22Rv1 (cell line): ENCODE measurements at regions not wholly inside any gene's neighbourhood (a gene's known extent, or its start where the extent isn't known, plus 50 kb on each side); places are given as distances from the start of the nearest gene placed in this dataset.
"Not testable (repeated sequence)": the region's sequence is repeated elsewhere in the genome, so short reads cannot be mapped to it uniquely, and the experiment has no call there.

Source experiments
- H3K27ac ChIP-seq: fragments of 450-650 bp; 2 replicates; pipeline ENCODE4 v1.5.1; 2017
- ZFX ChIP-seq: fragments of 450-650 bp; IDR thresholded peaks from 2 replicates; pipeline ENCODE4 v1.6.1; 2017; ENCODE audit warnings: antibody characterized with exemption, borderline replicate concordance
- TF ChIP-seq, protein P1 (sequence below): fragments of 450-650 bp; IDR thresholded peaks from 2 replicates; pipeline ENCODE4 v1.5.1; 2017; ENCODE audit warnings: mild to moderate bottlenecking

DNA sequence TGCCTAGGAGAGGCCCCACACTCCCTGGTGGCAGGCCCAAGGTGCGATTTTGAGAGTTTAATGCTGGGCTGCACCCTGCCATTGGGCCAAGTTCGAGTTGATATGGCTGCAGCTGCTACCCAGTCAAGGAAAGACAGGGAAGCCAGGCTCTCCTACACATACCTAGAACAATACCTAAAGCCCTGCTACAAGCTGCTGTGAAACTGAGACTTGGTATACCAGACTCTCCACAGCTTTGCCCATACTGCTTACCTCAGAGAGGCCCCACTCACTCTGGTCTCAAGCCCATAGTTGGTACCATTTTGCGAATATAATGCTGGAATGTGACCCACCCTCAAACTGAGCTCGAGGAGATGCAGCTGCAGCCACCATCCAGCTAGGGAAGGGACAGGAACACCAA lies 147.7 kb upstream of the MAGEB2 start:
- no peak for TF ChIP-seq ZFX
- TF ChIP-seq, protein P1, sequence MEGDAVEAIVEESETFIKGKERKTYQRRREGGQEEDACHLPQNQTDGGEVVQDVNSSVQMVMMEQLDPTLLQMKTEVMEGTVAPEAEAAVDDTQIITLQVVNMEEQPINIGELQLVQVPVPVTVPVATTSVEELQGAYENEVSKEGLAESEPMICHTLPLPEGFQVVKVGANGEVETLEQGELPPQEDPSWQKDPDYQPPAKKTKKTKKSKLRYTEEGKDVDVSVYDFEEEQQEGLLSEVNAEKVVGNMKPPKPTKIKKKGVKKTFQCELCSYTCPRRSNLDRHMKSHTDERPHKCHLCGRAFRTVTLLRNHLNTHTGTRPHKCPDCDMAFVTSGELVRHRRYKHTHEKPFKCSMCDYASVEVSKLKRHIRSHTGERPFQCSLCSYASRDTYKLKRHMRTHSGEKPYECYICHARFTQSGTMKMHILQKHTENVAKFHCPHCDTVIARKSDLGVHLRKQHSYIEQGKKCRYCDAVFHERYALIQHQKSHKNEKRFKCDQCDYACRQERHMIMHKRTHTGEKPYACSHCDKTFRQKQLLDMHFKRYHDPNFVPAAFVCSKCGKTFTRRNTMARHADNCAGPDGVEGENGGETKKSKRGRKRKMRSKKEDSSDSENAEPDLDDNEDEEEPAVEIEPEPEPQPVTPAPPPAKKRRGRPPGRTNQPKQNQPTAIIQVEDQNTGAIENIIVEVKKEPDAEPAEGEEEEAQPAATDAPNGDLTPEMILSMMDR, result no peak

DNA sequence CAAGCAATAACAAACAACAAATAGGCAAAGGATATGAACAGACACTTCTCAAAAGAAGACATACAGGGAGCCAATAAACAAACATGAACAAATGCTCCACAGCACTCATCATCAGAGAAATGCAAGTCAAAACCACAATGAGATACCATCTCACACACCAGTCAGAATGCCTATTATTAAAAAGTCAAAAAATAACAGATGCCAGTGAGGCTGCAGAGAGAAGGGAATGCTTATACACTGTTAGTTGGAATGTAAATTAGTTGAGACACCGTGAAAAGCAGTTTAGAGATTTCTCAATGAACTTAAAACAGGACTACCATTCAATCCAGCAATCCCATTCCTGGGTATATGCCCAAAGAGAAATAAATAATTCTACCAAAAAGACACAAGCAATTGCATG lies 129.8 kb upstream of the MAGEB2 start:
- no peak for TF ChIP-seq ZFX
- TF ChIP-seq, protein P1, result no peak
- H3K27ac ChIP-seq, result no peak overlapping the region

More for the DNA sequence above, 147.7 kb upstream of the MAGEB2 start:
- H3K27ac ChIP-seq, result no peak overlapping the region

DNA sequence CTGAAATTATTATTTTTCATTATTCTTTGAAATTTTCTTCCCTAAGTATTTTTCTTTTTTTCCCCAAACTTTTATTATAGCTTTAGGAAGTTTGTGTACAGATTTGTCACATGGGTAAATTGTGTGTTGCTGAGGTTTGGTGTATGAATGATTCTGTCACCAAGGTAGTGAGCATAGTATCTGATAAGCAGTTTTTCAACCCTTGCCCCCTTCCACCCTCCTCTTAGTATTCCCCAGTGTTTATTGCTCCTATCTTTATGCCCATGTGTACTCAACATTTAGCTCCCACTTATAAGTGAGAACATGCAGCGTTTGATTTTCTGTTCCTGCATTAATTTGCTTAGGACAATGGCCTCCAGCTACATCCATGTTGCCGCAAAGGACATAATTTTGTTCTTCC lies 103.9 kb upstream of the MAGEB2 start:
- no peak overlapping the region for H3K27ac ChIP-seq
- TF ChIP-seq, protein P1, result no peak
- TF ChIP-seq ZFX, result no peak

DNA sequence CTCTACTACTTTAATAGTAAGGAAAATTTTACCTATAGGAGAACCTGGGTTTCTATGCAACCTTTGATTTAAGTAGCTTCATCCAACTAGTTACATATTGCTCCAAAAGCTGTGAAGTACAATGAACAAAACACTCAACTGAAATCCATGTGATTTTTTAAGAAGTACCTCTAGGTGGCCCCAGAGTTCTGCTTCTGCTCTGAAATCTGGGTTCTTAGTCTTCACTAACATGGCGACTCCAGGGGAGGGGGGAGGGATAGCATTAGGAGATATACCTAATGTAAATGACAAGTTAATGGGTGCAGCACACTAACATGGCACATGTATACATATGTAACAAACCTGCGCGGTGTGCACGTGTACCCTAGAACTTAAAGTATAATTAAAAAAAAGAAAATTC lies 73.4 kb upstream of the MAGEB2 start:
- TF ChIP-seq ZFX, result no peak
- TF ChIP-seq, protein P1, result peak; percentile 57
- no peak overlapping the region for H3K27ac ChIP-seq

DNA sequence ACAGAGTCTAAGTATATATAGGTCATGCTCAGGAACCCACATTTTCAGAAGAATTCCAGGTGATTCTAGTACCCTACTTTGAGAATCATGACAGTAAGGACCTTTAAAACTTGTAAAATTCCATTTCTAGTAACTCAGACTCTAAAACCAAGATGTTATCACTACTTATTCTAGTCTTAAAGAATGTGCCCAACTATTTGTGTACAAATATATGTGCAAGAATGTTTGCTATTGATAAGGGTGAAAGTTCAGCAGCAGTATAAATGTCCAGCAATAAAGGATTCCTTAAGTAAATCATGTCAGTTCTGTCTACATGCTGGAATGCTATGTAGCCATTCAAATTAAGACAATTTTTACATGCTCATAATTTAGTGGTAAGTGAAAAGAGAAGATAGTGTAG lies 71.1 kb upstream of the MAGEB2 start:
- H3K27ac ChIP-seq, result no peak overlapping the region
- no peak for TF ChIP-seq ZFX
- TF ChIP-seq, protein P1, result no peak

DNA sequence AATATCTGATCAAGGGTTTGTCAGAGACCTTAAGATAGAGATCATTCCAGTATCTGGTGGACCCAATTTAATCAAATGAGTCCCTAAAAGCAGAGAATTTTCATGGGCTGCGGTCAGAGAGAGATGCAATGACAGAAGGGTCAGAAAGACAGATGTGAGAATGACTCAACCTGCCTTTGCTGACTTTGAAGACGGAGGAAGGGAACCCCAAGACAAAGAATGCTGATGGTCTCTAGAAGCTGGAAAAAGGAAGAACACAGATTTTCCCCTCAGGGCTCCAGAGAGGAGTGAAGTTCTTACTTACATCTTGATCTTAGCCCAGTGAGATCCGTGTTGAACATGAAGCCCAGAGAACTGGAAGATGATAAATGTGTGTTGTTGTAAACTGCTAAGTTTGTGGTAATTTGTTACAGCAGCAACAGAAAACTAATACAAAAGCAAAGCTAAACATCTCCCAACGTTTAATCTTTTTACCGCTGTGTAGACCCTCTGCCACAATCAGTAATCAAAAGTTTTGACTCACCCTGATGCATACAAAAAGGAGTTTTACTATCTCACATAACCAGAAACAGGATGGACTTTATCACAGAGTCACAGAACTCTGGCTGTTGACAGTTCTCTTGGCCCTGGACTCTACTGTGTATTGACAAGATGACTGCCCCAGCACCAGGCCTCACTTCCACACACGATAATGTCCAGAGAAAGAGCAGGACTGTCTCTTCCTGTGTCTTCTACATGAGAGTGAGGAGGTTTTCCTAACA lies 70.2 kb upstream of the MAGEB2 start:
- H3K27ac ChIP-seq, result no peak overlapping the region
- TF ChIP-seq ZFX, result no peak
- TF ChIP-seq, protein P1, result no peak

DNA sequence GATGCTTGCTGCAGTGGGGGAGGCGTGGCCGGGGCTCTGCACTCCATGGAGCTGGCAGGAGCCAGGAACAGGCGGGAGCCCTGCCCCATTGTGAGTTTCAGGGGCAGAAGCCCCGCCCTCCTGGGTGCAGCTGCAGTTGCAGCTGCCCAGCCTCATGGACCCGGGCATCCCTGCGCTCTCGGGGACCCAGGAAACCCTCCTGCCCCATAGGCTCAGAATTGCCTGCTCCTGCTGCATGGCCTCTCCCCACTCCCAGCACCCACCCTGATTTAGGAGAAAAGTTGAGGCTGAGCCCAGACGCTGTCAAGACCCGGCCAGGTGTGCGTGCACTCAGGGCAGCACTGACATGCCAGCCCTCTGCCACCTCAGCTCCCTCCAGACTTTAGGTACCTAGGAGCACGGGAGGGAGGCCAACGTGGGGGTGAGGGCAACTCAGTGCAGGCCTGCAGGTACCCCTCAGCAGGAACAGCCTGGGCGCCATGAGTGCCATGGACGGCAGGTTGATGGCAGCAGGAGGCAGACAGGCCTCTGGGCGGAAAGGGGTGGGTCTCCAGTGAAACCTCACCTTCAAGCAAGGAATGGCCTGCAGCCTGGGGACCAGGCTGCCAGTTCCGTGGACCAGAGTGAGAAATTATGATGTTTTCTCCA lies 67.2 kb upstream of the MAGEB2 start:
- TF ChIP-seq, protein P1, result no peak
- TF ChIP-seq ZFX, result no peak
- H3K27ac ChIP-seq, result no peak overlapping the region

DNA sequence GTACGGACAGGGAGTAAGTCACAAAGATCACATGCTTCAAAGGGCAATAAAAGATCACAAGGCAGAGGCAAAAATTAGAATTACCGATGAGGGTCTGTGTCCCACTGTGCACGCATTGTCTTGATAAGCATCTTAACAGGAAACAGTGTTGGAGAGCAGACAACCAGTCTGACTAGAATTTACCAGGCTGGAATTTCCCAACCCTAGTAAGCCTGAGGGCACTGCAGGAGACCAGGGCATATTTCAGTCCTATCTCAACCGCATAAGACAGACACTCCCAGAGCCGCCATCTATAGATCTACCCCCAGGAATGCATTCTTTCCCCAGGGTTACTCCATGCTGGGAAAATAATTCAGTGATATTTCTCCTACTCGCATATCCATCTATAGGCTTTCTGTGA lies 66.2 kb upstream of the MAGEB2 start:
- H3K27ac ChIP-seq, result not testable (repeated sequence)
